ENCODE measurements at regions not wholly inside any gene's neighbourhood (a gene's known extent, or its start where the extent isn't known, plus 50 kb on each side); places are given as distances from the start of the nearest gene placed in this dataset.

DNA sequence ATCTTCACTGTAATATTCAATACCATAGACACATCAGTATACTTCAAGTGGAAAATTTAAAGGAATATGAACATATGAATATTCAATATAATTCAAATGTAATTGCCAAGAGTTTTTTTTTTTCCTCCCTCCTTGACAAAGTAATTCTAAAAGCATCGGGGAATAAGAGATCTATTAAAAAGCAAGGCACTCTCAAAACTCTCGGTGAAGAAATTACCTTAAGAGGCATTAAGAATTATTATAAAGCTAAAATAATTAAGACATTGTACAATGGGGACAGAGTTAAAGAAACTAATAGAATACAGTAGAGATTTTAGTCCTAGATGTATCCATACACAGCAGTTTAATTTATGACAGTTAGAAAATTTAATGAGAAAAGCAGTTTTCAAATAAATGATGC is 390.0 kb upstream of the SLC8A1 start:
- TF ChIP-seq TAF1 (IDR thresholded peaks at IDR 0.05; ENCODE audit: borderline replicate concordance, insufficient read depth, low read length): no peak
- TF ChIP-seq POLR2AphosphoS5 (IDR thresholded peaks at IDR 0.05; ENCODE audit: low read depth, low read length): no peak
- TF ChIP-seq, protein P1, sequence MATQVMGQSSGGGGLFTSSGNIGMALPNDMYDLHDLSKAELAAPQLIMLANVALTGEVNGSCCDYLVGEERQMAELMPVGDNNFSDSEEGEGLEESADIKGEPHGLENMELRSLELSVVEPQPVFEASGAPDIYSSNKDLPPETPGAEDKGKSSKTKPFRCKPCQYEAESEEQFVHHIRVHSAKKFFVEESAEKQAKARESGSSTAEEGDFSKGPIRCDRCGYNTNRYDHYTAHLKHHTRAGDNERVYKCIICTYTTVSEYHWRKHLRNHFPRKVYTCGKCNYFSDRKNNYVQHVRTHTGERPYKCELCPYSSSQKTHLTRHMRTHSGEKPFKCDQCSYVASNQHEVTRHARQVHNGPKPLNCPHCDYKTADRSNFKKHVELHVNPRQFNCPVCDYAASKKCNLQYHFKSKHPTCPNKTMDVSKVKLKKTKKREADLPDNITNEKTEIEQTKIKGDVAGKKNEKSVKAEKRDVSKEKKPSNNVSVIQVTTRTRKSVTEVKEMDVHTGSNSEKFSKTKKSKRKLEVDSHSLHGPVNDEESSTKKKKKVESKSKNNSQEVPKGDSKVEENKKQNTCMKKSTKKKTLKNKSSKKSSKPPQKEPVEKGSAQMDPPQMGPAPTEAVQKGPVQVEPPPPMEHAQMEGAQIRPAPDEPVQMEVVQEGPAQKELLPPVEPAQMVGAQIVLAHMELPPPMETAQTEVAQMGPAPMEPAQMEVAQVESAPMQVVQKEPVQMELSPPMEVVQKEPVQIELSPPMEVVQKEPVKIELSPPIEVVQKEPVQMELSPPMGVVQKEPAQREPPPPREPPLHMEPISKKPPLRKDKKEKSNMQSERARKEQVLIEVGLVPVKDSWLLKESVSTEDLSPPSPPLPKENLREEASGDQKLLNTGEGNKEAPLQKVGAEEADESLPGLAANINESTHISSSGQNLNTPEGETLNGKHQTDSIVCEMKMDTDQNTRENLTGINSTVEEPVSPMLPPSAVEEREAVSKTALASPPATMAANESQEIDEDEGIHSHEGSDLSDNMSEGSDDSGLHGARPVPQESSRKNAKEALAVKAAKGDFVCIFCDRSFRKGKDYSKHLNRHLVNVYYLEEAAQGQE (IDR thresholded peaks at IDR 0.05; ENCODE audit: insufficient read depth in 1 of 2, low read depth in 2 of 2, low read length in 2 of 2): no peak
- no peak for TF ChIP-seq FOXP2 (optimal IDR thresholded peaks at IDR 0.05; ENCODE audit: borderline replicate concordance, extremely low read depth, extremely low read length, insufficient read depth)
- TF ChIP-seq SIN3A (IDR thresholded peaks at IDR 0.05; ENCODE audit: borderline replicate concordance, insufficient read depth, low read length): no peak

DNA sequence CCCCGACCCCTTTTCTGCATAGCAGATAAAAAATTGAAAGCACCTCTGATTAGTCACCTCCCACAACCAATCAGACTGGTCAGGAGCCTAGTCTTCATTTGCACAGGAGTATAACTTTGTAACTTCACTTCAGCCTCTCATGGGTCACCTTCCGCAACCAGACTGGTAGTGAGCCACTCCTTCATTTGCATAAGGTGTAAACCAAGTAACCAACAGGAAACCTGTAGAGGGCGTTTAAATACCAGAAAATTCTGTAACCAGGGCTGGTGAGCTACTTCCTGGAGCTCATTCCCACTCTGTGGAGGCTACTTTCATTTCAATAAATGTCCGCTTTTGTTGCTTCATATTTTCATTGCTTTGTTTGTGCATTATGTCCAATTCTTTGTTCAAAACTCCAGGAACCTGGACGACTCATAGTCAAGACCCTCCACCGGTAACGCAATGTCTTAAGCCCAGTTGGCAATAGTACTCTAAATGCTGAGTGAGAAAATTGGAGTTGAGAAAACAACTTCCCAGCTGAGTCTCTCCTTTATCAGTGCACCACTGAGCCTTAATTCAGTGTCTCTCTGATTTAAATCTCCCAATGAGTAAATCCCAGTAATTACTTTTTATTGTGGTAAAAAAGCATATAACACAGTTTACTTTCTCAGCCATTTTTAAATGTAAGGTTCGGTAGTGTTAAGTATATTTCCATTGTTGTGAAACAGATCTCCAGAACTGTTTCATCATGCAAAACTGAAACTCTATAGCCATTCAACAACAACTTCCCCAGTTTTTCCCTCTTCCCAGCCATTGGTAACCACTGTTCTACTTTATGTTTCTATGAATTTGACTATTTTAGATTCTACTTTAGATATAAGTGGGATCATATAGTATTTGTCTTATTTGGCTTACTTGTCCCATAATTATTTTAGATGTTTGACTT is 392.7 kb upstream of the SLC8A1 start:
- TF ChIP-seq SIN3A (IDR thresholded peaks at IDR 0.05; ENCODE audit: borderline replicate concordance, insufficient read depth, low read length) (no peak), FOXP2 (optimal IDR thresholded peaks at IDR 0.05; ENCODE audit: borderline replicate concordance, extremely low read depth, extremely low read length, insufficient read depth) (no peak), POLR2AphosphoS5 (IDR thresholded peaks at IDR 0.05; ENCODE audit: low read depth, low read length) (no peak), TAF1 (IDR thresholded peaks at IDR 0.05; ENCODE audit: borderline replicate concordance, insufficient read depth, low read length) (no peak)
- TF ChIP-seq, protein P1 (IDR thresholded peaks at IDR 0.05; ENCODE audit: insufficient read depth in 1 of 2, low read depth in 2 of 2, low read length in 2 of 2): no peak

DNA sequence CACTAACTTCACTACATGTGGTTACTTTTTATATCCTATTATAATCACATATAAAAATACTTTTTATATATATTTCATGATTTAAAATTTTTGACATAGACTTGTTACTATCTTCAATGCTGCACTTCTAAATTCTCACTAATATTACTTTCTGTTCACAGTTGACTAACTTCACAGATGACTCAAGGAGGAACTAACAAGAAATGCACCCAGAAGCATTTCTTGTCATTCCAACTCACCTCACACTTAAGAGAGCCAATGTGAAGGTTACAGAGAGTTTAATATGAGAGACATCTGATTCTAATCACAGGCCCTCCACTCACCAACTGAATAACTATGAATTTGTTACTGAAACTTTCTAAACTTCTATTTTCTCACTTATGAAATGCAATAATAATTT is 399.8 kb upstream of the SLC8A1 start:
- TF ChIP-seq FOXP2 (optimal IDR thresholded peaks at IDR 0.05; ENCODE audit: borderline replicate concordance, extremely low read depth, extremely low read length, insufficient read depth): no peak
- TF ChIP-seq POLR2AphosphoS5 (IDR thresholded peaks at IDR 0.05; ENCODE audit: low read depth, low read length): no peak
- TF ChIP-seq SIN3A (IDR thresholded peaks at IDR 0.05; ENCODE audit: borderline replicate concordance, insufficient read depth, low read length): no peak
- no peak for TF ChIP-seq TAF1 (IDR thresholded peaks at IDR 0.05; ENCODE audit: borderline replicate concordance, insufficient read depth, low read length)
- TF ChIP-seq, protein P1 (IDR thresholded peaks at IDR 0.05; ENCODE audit: insufficient read depth in 1 of 2, low read depth in 2 of 2, low read length in 2 of 2): no peak

DNA sequence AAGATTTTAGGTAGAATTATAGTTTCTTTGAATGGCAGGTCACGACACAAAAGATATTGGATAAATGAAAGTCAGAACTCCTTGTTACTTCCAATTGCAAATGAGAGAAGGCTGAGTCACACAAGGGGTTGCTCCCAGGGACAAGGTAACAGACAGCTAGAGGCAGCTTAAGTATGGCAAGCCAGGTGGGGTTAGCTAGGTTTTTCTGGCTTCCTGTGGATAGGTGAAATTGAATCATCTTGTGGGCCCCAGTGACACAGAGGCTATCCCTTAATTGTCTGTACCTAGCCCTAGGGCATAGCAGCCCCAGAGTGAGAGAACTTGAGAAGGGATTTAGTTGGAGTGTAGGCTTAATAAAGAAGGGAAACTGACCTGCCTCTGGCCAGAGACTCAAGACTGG is 407.7 kb upstream of the SLC8A1 start:
- TF ChIP-seq POLR2AphosphoS5 (IDR thresholded peaks at IDR 0.05; ENCODE audit: low read depth, low read length) (no peak), FOXP2 (optimal IDR thresholded peaks at IDR 0.05; ENCODE audit: borderline replicate concordance, extremely low read depth, extremely low read length, insufficient read depth) (no peak), SIN3A (IDR thresholded peaks at IDR 0.05; ENCODE audit: borderline replicate concordance, insufficient read depth, low read length) (no peak), TAF1 (IDR thresholded peaks at IDR 0.05; ENCODE audit: borderline replicate concordance, insufficient read depth, low read length) (no peak)
- TF ChIP-seq, protein P1 (IDR thresholded peaks at IDR 0.05; ENCODE audit: insufficient read depth in 1 of 2, low read depth in 2 of 2, low read length in 2 of 2): no peak
